HFFc6 (cell line): ENCODE measurements at regions not wholly inside any gene's neighbourhood (a gene's known extent, or its start where the extent isn't known, plus 50 kb on each side); places are given as distances from the start of the nearest gene placed in this dataset.

Source experiments
- DNase-seq: peaks from one replicate; pipeline ENCODE4 v3.0.0-alpha.2; 2018
- H3K27ac Mint-ChIP-seq: 2 replicates; pipeline ENCODE4 v1.8.0; 2020; ENCODE audit warnings: mild to moderate bottlenecking, mixed read lengths
- H3K27me3 Mint-ChIP-seq: 2 replicates; pipeline ENCODE4 v1.8.0; 2021; ENCODE audit warnings: mild to moderate bottlenecking, moderate library complexity, mixed read lengths; ENCODE audit not compliant: insufficient read depth
- H3K36me3 Mint-ChIP-seq: 2 replicates; pipeline ENCODE4 v1.8.0; 2021; ENCODE audit warnings: low read depth, mixed read lengths
- H3K4me1 Mint-ChIP-seq: 2 replicates; pipeline ENCODE4 v1.8.0; 2020; ENCODE audit warnings: low read depth, mixed read lengths
- H3K4me3 Mint-ChIP-seq: 2 replicates; pipeline ENCODE4 v1.8.0; 2020; ENCODE audit warnings: mild to moderate bottlenecking, moderate library complexity, mixed read lengths
- H3K9me3 Mint-ChIP-seq: 2 replicates; pipeline ENCODE4 v1.8.0; 2020; ENCODE audit warnings: mild to moderate bottlenecking, mixed read lengths
- TF ChIP-seq, protein P1 (sequence below): fragments of 200-600 bp; sonication (generic); IDR thresholded peaks from 2 replicates; pipeline ENCODE4 v1.5.0; 2021; ENCODE audit warnings: antibody characterized with exemption, mild to moderate bottlenecking

DNA sequence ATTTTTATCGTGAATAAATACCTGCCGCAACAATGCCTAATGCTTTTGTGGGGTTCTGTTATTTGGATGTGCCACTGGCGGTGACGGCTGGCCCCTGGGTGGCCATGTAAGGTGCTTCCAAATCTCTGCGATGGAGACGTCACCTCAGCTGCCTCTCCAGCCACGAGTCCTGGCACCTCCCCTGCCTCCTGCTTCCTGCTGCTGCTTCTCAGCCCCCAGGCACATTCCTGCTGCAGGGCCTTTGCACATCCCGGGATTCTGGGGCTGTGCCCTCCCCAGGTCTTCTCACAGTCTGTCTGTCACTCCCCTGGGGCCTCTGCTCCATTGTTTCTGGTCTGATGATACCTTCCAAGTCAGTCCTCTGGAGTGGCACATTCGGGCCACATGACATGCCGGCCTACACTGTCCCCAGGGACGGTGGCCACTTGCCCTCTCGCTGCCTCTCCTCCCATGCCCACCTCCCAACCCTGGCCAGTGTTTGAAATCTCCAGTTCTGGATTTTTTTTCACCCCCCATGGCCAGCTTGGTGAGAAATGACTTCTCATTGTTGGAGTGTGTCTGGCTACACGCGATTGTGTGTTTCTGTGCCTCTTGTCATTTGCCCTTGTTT, 151.8 kb downstream of the KIF26A start:
- H3K27me3 Mint-ChIP-seq, result peaks cover 4% of the 10 kb centered on the region; the same call in 1 of the 2 replicates
- no peaks in the 10 kb centered on the region for H3K4me1 Mint-ChIP-seq
- H3K27ac Mint-ChIP-seq, result no peak overlapping the region
- H3K36me3 Mint-ChIP-seq, result peaks cover 17% of the 10 kb centered on the region
- peaks cover 59% of the 10 kb centered on the region for H3K9me3 Mint-ChIP-seq
- no peak overlapping the region for H3K4me3 Mint-ChIP-seq
- no peak for DNase-seq
- TF ChIP-seq, protein P1, sequence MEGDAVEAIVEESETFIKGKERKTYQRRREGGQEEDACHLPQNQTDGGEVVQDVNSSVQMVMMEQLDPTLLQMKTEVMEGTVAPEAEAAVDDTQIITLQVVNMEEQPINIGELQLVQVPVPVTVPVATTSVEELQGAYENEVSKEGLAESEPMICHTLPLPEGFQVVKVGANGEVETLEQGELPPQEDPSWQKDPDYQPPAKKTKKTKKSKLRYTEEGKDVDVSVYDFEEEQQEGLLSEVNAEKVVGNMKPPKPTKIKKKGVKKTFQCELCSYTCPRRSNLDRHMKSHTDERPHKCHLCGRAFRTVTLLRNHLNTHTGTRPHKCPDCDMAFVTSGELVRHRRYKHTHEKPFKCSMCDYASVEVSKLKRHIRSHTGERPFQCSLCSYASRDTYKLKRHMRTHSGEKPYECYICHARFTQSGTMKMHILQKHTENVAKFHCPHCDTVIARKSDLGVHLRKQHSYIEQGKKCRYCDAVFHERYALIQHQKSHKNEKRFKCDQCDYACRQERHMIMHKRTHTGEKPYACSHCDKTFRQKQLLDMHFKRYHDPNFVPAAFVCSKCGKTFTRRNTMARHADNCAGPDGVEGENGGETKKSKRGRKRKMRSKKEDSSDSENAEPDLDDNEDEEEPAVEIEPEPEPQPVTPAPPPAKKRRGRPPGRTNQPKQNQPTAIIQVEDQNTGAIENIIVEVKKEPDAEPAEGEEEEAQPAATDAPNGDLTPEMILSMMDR, result no peak

DNA sequence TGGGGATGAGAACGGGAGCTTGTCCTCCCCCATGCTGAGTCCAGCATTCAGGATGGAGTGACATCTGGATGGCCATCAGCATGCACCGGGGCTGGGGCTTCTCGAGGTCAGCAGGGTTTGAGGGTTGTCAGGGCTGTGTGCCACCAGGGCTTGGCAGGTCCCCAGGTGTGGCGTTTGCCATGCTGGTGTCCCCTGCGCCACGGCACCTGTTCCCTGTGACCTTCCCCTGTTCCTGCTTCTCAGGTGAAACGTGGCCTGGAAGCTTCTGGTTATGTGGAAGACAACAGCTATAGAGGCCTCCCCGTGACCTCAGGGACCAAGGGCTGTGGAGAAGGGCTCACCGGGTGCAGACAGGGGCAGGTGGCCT, 152.4 kb downstream of the KIF26A start:
- Mint-ChIP-seq H3K27ac (no peak overlapping the region), H3K36me3 (peaks cover 17% of the 10 kb centered on the region), H3K4me1 (no peaks in the 10 kb centered on the region), H3K27me3 (peaks cover 4% of the 10 kb centered on the region; the same call in 1 of the 2 replicates), H3K9me3 (peaks cover 59% of the 10 kb centered on the region), H3K4me3 (no peak overlapping the region)
- TF ChIP-seq, protein P1, result no peak
- no peak for DNase-seq

DNA sequence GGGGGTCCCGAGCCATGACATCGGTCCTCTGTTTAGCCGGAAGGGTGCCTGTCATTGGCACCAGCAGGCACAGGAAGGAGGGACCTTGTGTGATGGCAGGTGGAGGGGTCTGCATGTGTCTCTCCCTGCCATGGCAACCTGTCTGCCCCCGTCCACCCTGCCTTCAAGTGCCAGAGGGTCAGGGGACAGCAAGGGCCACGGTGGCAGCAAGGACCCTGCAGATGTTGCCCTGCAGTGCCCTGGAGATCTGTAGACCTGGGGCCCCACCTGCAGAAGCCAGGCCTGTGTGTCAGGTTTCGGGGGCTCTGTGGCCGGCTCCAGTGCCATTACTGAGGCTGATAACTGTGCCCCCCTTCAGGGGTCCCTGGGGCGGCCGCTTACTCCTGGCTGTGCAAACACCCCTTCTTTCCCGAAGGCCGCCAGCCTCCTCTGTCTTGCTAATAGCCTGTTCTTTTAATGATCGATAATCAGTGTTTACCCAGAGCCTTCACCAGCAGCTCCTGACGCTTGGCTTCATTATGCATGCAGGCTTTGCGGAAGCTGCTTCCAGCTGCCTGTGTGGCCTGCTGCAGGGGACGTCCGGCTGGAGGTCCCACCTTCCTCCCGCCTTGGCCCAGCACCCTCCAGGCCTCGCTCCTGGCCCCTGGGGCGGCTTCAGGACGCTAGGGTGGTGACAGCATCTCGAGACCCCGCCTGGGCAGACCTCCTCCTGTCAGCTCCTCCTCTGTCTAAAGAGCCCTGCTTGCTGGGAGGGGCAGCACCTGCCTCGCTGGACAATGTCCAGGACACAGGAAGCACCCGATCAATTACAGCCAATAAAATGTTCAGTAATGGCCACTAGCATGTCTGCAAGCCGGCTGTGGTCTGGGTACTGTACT, 153.0 kb downstream of the KIF26A start:
- no peak overlapping the region for H3K27ac Mint-ChIP-seq
- peaks cover 57% of the 10 kb centered on the region for H3K9me3 Mint-ChIP-seq
- no peak for DNase-seq
- peaks cover 17% of the 10 kb centered on the region for H3K36me3 Mint-ChIP-seq
- H3K4me3 Mint-ChIP-seq, result no peak overlapping the region
- TF ChIP-seq, protein P1, result no peak
- no peaks in the 10 kb centered on the region for H3K4me1 Mint-ChIP-seq
- H3K27me3 Mint-ChIP-seq, result peaks cover 4% of the 10 kb centered on the region; the same call in 1 of the 2 replicates

DNA sequence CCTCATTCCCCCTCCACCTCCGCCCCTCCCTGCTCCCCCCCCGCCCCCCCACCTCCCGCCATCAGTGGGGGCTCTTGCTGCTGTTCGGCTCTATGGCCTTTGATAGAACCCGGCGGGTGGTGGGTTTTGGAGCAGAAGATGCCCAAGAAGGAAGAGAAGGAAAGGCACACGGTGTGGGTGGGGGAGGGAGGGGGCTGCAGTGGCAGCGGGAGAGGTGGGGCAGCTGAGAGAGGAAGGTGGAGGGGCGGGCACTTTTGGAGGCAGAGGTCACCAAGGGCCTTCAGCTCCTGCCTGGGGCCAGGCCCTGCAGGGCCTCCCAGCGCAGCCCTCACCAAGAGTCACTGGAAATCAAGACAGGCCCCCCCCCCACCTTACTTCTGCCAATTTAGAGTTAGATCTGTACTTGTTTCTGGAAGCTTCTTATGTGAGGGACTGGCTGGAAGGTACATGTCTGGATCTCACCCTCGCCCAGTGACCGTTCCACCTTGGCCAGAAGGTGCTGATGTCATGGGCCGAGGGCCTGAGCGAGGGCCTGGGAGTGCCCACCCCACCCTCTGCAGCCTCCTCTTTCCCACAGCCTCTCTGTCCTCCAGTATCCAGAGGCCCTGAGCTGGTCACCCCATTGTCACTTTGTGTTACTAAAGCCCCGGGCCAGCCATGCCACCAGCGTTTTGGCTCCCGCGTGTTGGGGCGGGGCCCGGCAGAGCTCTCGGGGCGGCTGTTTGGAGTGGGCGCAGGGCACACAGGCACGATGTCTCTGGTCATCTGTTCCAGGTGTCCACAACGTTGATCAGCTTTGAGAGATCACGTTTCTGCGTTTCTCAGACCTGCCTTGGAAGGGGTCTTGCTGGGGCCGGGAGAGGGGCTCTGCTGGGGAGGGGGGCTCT, 153.9 kb downstream of the KIF26A start:
- peaks cover 17% of the 10 kb centered on the region for H3K36me3 Mint-ChIP-seq
- H3K4me3 Mint-ChIP-seq, result no peak overlapping the region
- DNase-seq, result no peak
- TF ChIP-seq, protein P1, result no peak
- H3K9me3 Mint-ChIP-seq, result peaks cover 56% of the 10 kb centered on the region
- H3K27ac Mint-ChIP-seq, result no peak overlapping the region
- H3K27me3 Mint-ChIP-seq, result peaks cover 2% of the 10 kb centered on the region; the same call in 1 of the 2 replicates
- no peaks in the 10 kb centered on the region for H3K4me1 Mint-ChIP-seq

DNA sequence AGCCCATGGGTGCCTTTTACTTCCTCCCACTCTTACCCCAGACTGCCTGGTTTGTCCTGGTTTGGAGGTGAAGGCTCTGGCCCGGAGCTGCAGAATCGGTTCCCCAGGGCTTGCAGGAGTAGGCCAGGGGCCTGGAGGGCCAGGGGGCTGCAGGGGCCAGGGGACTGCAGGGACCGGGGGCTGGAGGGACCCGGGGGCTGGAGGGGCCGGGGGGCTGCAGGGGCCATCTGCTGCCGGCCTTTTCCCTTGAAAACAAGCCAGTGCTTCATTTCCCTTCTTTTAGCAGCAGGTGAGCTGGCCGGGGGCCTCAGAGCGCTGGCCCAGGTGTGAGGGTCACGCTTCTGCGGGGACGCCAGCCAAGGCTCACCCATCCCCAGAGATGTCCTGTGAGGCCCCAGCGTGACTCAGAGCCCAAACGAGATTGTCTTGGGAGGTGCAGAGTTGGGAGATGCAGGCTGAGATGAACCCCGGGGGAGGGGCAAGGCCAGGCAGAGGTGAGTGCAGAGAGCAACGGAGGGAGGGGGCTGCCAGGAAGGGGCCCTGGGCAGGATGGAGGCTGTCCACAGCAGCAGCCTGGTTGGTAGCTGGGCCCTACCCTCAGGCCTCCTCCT, 154.9 kb downstream of the KIF26A start:
- peaks cover 49% of the 10 kb centered on the region for H3K9me3 Mint-ChIP-seq
- H3K4me1 Mint-ChIP-seq, result no peaks in the 10 kb centered on the region
- H3K36me3 Mint-ChIP-seq, result peaks cover 17% of the 10 kb centered on the region
- H3K27ac Mint-ChIP-seq, result no peak overlapping the region
- no peak overlapping the region for H3K4me3 Mint-ChIP-seq
- no peak for DNase-seq
- no peaks in the 10 kb centered on the region for H3K27me3 Mint-ChIP-seq
- TF ChIP-seq, protein P1, result no peak
